GM19452 (cell line): ENCODE measurements at regions not wholly inside any gene's neighbourhood (a gene's known extent, or its start where the extent isn't known, plus 50 kb on each side); places are given as distances from the start of the nearest gene placed in this dataset.

Experiments
- ATAC-seq: cut with Tn5 transposase; IDR thresholded peaks from one replicate; pipeline ENCODE4 v1.9.1; 2021; ENCODE audit not compliant: unreplicated experiment

GRCh38 chr13:58869566-58869965 lies 1238.0 kb downstream of the PCDH17 start:
- ATAC-seq, result no peak

GRCh38 chr13:58876473-58876872 lies 1244.9 kb downstream of the PCDH17 start:
- ATAC-seq, result no peak

- ATAC-seq, result no peak
Observed at GRCh38 chr13:58879114-58879513, 1247.6 kb downstream of the PCDH17 start.

GRCh38 chr13:58882516-58882915 lies 1251.0 kb downstream of the PCDH17 start:
- ATAC-seq, result no peak

GRCh38 chr13:58883405-58883804 lies 1251.9 kb downstream of the PCDH17 start:
- no peak for ATAC-seq

- no peak for ATAC-seq
Observed at GRCh38 chr13:58884353-58885209, 1253.0 kb downstream of the PCDH17 start.

- ATAC-seq, result no peak
Observed at GRCh38 chr13:58889474-58889873, 1257.9 kb downstream of the PCDH17 start.

GRCh38 chr13:58893396-58893795 lies 1261.9 kb downstream of the PCDH17 start:
- no peak for ATAC-seq

- no peak for ATAC-seq
Observed at GRCh38 chr13:58906329-58907007, 1257.3 kb downstream of the DIAPH3 start.

GRCh38 chr13:58907347-58907746 lies 1256.4 kb downstream of the DIAPH3 start:
- ATAC-seq, result no peak

- ATAC-seq, result no peak
Observed at GRCh38 chr13:58908019-58908679, 1255.6 kb downstream of the DIAPH3 start.

- no peak for ATAC-seq
Observed at GRCh38 chr13:58919551-58919950, 1244.2 kb downstream of the DIAPH3 start.

- no peak for ATAC-seq
Observed at GRCh38 chr13:58921129-58921528, 1242.6 kb downstream of the DIAPH3 start.

GRCh38 chr13:58926858-58927257 lies 1236.9 kb downstream of the DIAPH3 start:
- ATAC-seq, result no peak

GRCh38 chr13:58933475-58933874 lies 1230.3 kb downstream of the DIAPH3 start:
- no peak for ATAC-seq

GRCh38 chr13:58935689-58936088 lies 1228.0 kb downstream of the DIAPH3 start:
- ATAC-seq, result no peak

GRCh38 chr13:58946274-58946673 lies 1217.5 kb downstream of the DIAPH3 start:
- no peak for ATAC-seq

- no peak for ATAC-seq
Observed at GRCh38 chr13:58949646-58950045, 1214.1 kb downstream of the DIAPH3 start.

- ATAC-seq, result no peak
Observed at GRCh38 chr13:58950911-58951310, 1212.8 kb downstream of the DIAPH3 start.

- ATAC-seq, result peak; percentile 79
Observed at GRCh38 chr13:58953638-58954037, 1210.1 kb downstream of the DIAPH3 start.

- ATAC-seq, result peak; percentile 47
Observed at GRCh38 chr13:58955546-58956385, 1208.0 kb downstream of the DIAPH3 start.
